Endodermal cell (in vitro differentiated cells): ENCODE measurements at regions not wholly inside any gene's neighbourhood (a gene's known extent, or its start where the extent isn't known, plus 50 kb on each side); places are given as distances from the start of the nearest gene placed in this dataset.

Experiments used
- DNase-seq: peaks from one replicate; pipeline ENCODE4 v3.0.0-alpha.2; 2017
- H3K27ac ChIP-seq: 2 replicates; pipeline ENCODE4 v1.5.1; 2013; ENCODE audit warnings: mild to moderate bottlenecking, low read depth, low read length, moderate library complexity
- H3K27me3 ChIP-seq: 2 replicates; pipeline ENCODE4 v1.6.1; 2013; ENCODE audit warnings: mild to moderate bottlenecking, low read length, moderate library complexity; ENCODE audit not compliant: insufficient read depth, control insufficient read depth, poor library complexity, severe bottlenecking
- H3K36me3 ChIP-seq: 2 replicates; pipeline ENCODE4 v1.7.0; 2013; ENCODE audit warnings: mild to moderate bottlenecking, low read length, moderate library complexity; ENCODE audit not compliant: control insufficient read depth, insufficient read depth
- H3K4me1 ChIP-seq: one replicate; pipeline ENCODE4 v1.7.0; 2013; ENCODE audit warnings: low read length; ENCODE audit not compliant: control insufficient read depth, insufficient read depth
- H3K4me3 ChIP-seq: 2 replicates; pipeline ENCODE4 v1.5.1; 2013; ENCODE audit warnings: mild to moderate bottlenecking, low read length, moderate library complexity
- H3K9ac ChIP-seq: 2 replicates; pipeline ENCODE4 v1.6.1; 2013; ENCODE audit warnings: mild to moderate bottlenecking, low read length, moderate library complexity; ENCODE audit not compliant: poor library complexity, severe bottlenecking; ENCODE audit errors: extremely low read depth
- H3K9me3 ChIP-seq: 2 replicates; pipeline ENCODE4 v1.6.1; 2013; ENCODE audit warnings: mild to moderate bottlenecking, low read length, moderate library complexity; ENCODE audit not compliant: control insufficient read depth
- H3K27ac Mint-ChIP-seq: 2 replicates; pipeline ENCODE4 v1.8.0; 2020; ENCODE audit warnings: mixed read lengths
- H3K27me3 Mint-ChIP-seq: 2 replicates; pipeline ENCODE4 v1.8.0; 2021; ENCODE audit warnings: mild to moderate bottlenecking, mixed read lengths; ENCODE audit not compliant: insufficient read depth
- H3K36me3 Mint-ChIP-seq: 2 replicates; pipeline ENCODE4 v1.8.0; 2020; ENCODE audit warnings: low read depth, mixed read lengths
- H3K4me1 Mint-ChIP-seq: 2 replicates; pipeline ENCODE4 v1.8.0; 2020; ENCODE audit warnings: mixed read lengths
- H3K4me3 Mint-ChIP-seq: 2 replicates; pipeline ENCODE4 v1.8.0; 2020; ENCODE audit warnings: mild to moderate bottlenecking, moderate library complexity, mixed read lengths
- H3K9me3 Mint-ChIP-seq: 2 replicates; pipeline ENCODE4 v1.8.0; 2020; ENCODE audit warnings: mild to moderate bottlenecking, mixed read lengths
- WGBS, 2 experiments: methylation state at CpG; one replicate each; pipeline versions ENCODE4 v1.1.5 to v1.1.7; 2013; ENCODE audit warnings: missing lambda C conversion rate in 2 of 2, mixed read lengths in 1 of 2; ENCODE audit not compliant: insufficient coverage in 1 of 2, insufficient read length in 1 of 2; 5-methylcytosine and 5-hydroxymethylcytosine counted together
- TF ChIP-seq, protein P1 (sequence below): fragments of 200-600 bp; sonication (generic); conservative IDR thresholded peaks from 2 replicates; pipeline ENCODE4 v1.5.0; 2021; ENCODE audit warnings: antibody characterized with exemption, mild to moderate bottlenecking

- H3K4me1 ChIP-seq = no peaks in the 10 kb centered on the region
- DNase-seq = no peak
- H3K27me3 ChIP-seq = no peaks in the 10 kb centered on the region
- no peak overlapping the region for H3K9ac ChIP-seq
- H3K9me3 ChIP-seq = no peaks in the 10 kb centered on the region
- no peaks in the 10 kb centered on the region for H3K36me3 Mint-ChIP-seq
- TF ChIP-seq, protein P1, sequence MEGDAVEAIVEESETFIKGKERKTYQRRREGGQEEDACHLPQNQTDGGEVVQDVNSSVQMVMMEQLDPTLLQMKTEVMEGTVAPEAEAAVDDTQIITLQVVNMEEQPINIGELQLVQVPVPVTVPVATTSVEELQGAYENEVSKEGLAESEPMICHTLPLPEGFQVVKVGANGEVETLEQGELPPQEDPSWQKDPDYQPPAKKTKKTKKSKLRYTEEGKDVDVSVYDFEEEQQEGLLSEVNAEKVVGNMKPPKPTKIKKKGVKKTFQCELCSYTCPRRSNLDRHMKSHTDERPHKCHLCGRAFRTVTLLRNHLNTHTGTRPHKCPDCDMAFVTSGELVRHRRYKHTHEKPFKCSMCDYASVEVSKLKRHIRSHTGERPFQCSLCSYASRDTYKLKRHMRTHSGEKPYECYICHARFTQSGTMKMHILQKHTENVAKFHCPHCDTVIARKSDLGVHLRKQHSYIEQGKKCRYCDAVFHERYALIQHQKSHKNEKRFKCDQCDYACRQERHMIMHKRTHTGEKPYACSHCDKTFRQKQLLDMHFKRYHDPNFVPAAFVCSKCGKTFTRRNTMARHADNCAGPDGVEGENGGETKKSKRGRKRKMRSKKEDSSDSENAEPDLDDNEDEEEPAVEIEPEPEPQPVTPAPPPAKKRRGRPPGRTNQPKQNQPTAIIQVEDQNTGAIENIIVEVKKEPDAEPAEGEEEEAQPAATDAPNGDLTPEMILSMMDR = no peak
- H3K27me3 Mint-ChIP-seq = peaks cover 4% of the 10 kb centered on the region
- H3K4me3 ChIP-seq = no peak overlapping the region
- no peaks in the 10 kb centered on the region for H3K4me1 Mint-ChIP-seq
- no peak overlapping the region for H3K4me3 Mint-ChIP-seq
- H3K27ac Mint-ChIP-seq = no peak overlapping the region
- H3K36me3 ChIP-seq = no peaks in the 10 kb centered on the region
- WGBS, 2 experiments = 74 to 85% methylated on average over 3 to 4 of the region's 4 CpGs
- H3K9me3 Mint-ChIP-seq = no peaks in the 10 kb centered on the region
- H3K27ac ChIP-seq = no peak overlapping the region
Measured at GRCh38 chr16:7185689-7186088, 147.0 kb upstream of the RBFOX1 start.

DNA sequence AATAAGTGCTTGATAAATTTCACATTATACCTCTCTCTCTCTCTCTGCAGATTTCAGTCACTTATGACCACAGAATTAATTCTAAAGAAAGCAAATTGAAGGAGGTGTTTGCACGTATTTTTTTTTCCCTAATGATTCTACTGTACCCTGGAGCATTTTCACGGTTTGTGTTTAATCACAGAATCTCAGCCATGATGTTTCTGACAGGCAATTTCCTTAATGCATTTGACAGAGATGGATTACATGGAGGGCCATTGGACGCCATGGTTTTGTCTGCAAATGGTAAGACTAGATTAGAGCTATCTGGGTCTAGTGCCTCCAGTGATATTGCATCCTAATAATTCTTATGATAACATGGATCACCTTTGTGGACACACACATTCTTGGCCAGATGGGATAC, 147.5 kb upstream of the RBFOX1 start:
- Histone ChIP-seq H3K4me1 (no peaks in the 10 kb centered on the region), H3K9me3 (no peaks in the 10 kb centered on the region), H3K9ac (no peak overlapping the region), H3K36me3 (no peaks in the 10 kb centered on the region), H3K27ac (no peak overlapping the region), H3K4me3 (no peak overlapping the region), H3K27me3 (no peaks in the 10 kb centered on the region)
- 83 to 88% methylated on average over 1 to 3 of the region's 3 CpGs for WGBS, 2 experiments
- Mint-ChIP-seq H3K4me3 (no peak overlapping the region), H3K4me1 (no peaks in the 10 kb centered on the region), H3K27me3 (peaks cover 4% of the 10 kb centered on the region), H3K9me3 (no peaks in the 10 kb centered on the region), H3K27ac (no peak overlapping the region), H3K36me3 (no peaks in the 10 kb centered on the region)
- no peak for DNase-seq
- TF ChIP-seq, protein P1 = no peak

DNA sequence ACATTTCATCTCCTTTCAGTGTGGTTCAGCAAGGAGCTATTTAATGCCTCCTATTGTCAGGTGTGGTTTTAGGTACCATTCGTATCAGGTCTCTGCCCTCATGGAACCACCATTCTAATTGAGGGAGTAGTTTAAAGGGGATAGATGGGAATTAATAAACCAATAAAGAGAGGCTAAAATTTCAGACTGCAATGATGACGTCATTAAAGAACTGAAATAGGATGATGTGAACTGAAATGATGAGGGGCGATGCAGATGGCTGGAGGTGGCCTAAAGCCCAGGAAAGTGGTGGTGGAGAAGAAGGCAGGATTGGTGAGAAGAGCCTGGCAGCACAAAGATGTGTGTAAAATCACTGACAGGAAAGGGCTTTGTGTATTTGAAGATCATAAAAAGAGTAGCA, 148.9 kb upstream of the RBFOX1 start:
- peaks cover 3% of the 10 kb centered on the region for H3K27me3 Mint-ChIP-seq
- H3K9me3 Mint-ChIP-seq = no peaks in the 10 kb centered on the region
- Histone ChIP-seq H3K9ac (no peak overlapping the region), H3K4me1 (no peaks in the 10 kb centered on the region), H3K27me3 (no peaks in the 10 kb centered on the region), H3K36me3 (no peaks in the 10 kb centered on the region), H3K4me3 (no peak overlapping the region), H3K27ac (no peak overlapping the region), H3K9me3 (no peaks in the 10 kb centered on the region)
- TF ChIP-seq, protein P1 = no peak
- H3K4me3 Mint-ChIP-seq = no peak overlapping the region
- WGBS, 2 experiments = 59 to 92% methylated on average over 2 to 3 of the region's 3 CpGs
- H3K4me1 Mint-ChIP-seq = no peaks in the 10 kb centered on the region
- no peak overlapping the region for H3K27ac Mint-ChIP-seq
- no peak for DNase-seq
- no peaks in the 10 kb centered on the region for H3K36me3 Mint-ChIP-seq
